ENCODE measurements at regions not wholly inside any gene's neighbourhood (a gene's known extent, or its start where the extent isn't known, plus 50 kb on each side); places are given as distances from the start of the nearest gene placed in this dataset.

DNA sequence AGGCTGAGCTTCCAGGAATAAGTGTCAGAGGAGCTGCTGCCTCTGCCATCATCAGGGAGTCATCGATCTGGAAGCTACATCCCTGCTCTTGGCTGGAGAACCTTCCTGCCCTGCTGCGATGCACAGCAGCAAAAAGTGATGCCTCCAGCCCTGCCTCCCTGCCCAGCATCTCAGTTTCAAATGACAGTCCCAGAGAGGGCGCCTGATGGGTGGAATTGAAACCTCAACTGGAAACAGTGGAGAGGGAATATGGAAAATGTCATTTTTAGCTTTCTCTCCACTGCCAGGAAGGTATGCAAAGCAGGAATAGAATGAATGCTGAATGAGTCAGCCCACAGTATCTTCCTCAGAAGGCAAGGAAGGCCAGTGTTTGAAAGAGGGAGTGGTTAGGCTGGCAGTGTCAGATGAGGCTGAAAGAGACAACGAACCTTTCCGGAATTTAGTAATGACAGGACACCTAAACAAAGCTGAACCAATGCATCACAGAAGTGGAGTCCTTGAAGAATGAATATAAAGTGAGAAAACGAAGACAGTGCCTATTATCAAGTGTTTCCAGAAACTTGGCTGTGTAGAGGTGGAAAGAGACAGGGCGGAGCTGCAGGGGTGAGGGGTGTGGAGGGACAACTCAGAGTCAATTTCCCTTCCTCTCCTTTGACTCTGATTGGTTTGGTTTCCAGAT, 153.9 kb upstream of the NDUFV2 start:
- TF ChIP-seq, protein P1, sequence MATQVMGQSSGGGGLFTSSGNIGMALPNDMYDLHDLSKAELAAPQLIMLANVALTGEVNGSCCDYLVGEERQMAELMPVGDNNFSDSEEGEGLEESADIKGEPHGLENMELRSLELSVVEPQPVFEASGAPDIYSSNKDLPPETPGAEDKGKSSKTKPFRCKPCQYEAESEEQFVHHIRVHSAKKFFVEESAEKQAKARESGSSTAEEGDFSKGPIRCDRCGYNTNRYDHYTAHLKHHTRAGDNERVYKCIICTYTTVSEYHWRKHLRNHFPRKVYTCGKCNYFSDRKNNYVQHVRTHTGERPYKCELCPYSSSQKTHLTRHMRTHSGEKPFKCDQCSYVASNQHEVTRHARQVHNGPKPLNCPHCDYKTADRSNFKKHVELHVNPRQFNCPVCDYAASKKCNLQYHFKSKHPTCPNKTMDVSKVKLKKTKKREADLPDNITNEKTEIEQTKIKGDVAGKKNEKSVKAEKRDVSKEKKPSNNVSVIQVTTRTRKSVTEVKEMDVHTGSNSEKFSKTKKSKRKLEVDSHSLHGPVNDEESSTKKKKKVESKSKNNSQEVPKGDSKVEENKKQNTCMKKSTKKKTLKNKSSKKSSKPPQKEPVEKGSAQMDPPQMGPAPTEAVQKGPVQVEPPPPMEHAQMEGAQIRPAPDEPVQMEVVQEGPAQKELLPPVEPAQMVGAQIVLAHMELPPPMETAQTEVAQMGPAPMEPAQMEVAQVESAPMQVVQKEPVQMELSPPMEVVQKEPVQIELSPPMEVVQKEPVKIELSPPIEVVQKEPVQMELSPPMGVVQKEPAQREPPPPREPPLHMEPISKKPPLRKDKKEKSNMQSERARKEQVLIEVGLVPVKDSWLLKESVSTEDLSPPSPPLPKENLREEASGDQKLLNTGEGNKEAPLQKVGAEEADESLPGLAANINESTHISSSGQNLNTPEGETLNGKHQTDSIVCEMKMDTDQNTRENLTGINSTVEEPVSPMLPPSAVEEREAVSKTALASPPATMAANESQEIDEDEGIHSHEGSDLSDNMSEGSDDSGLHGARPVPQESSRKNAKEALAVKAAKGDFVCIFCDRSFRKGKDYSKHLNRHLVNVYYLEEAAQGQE (IDR thresholded peaks at IDR 0.05) = no peak
- TF ChIP-seq, protein P2, sequence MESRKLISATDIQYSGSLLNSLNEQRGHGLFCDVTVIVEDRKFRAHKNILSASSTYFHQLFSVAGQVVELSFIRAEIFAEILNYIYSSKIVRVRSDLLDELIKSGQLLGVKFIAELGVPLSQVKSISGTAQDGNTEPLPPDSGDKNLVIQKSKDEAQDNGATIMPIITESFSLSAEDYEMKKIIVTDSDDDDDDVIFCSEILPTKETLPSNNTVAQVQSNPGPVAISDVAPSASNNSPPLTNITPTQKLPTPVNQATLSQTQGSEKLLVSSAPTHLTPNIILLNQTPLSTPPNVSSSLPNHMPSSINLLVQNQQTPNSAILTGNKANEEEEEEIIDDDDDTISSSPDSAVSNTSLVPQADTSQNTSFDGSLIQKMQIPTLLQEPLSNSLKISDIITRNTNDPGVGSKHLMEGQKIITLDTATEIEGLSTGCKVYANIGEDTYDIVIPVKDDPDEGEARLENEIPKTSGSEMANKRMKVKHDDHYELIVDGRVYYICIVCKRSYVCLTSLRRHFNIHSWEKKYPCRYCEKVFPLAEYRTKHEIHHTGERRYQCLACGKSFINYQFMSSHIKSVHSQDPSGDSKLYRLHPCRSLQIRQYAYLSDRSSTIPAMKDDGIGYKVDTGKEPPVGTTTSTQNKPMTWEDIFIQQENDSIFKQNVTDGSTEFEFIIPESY (IDR thresholded peaks at IDR 0.05) = no peak
- TF ChIP-seq, protein P3, sequence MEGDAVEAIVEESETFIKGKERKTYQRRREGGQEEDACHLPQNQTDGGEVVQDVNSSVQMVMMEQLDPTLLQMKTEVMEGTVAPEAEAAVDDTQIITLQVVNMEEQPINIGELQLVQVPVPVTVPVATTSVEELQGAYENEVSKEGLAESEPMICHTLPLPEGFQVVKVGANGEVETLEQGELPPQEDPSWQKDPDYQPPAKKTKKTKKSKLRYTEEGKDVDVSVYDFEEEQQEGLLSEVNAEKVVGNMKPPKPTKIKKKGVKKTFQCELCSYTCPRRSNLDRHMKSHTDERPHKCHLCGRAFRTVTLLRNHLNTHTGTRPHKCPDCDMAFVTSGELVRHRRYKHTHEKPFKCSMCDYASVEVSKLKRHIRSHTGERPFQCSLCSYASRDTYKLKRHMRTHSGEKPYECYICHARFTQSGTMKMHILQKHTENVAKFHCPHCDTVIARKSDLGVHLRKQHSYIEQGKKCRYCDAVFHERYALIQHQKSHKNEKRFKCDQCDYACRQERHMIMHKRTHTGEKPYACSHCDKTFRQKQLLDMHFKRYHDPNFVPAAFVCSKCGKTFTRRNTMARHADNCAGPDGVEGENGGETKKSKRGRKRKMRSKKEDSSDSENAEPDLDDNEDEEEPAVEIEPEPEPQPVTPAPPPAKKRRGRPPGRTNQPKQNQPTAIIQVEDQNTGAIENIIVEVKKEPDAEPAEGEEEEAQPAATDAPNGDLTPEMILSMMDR (IDR thresholded peaks at IDR 0.05; ENCODE audit: low read depth, low read length, missing input control) = no peak
- TF ChIP-seq TAF1 (conservative IDR thresholded peaks at IDR 0.05) = no peak
- TF ChIP-seq YY1 (IDR thresholded peaks at IDR 0.05) = no peak
- TF ChIP-seq JUND (IDR thresholded peaks at IDR 0.05) = no peak
- TF ChIP-seq HNF4A (conservative IDR thresholded peaks at IDR 0.05) = no peak
- TF ChIP-seq RAD21 (IDR thresholded peaks at IDR 0.05) = no peak
- TF ChIP-seq, protein P4, sequence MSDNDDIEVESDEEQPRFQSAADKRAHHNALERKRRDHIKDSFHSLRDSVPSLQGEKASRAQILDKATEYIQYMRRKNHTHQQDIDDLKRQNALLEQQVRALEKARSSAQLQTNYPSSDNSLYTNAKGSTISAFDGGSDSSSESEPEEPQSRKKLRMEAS (IDR thresholded peaks at IDR 0.05) = no peak
- no peak for TF ChIP-seq SP1 (IDR thresholded peaks at IDR 0.05)
- TF ChIP-seq GABPA (IDR thresholded peaks at IDR 0.05 in 1 of 2, conservative IDR thresholded peaks at IDR 0.05 in 1 of 2) = no peak
